Activated naive CD4-positive, alpha-beta T cell treated with anti-CD3 and anti-CD28 coated beads, Interleukin-2, amount 10 ng/mL, durations not matched to agents 7 days and 5 days (primary cell): ENCODE measurements at regions not wholly inside any gene's neighbourhood (a gene's known extent, or its start where the extent isn't known, plus 50 kb on each side); places are given as distances from the start of the nearest gene placed in this dataset.

Source experiments
- CTCF ChIA-PET: fragments of 350-600 bp; sonication (Branson Sonifier 250); formaldehyde crosslinking; loops from one replicate; lab custom pipeline; 2021; ENCODE audit warnings: antibody characterized with exemption; lab: Charles Lee
- DNase-seq: peaks from one replicate; pipeline ENCODE4 v3.0.0-alpha.2; 2020
- H3K27ac Mint-ChIP-seq: one replicate; pipeline ENCODE4 v1.8.0; 2021; ENCODE audit warnings: mild to moderate bottlenecking, moderate library complexity, mixed read lengths
- H3K27me3 Mint-ChIP-seq: one replicate; pipeline ENCODE4 v1.8.0; 2021; ENCODE audit warnings: mild to moderate bottlenecking, mixed read lengths
- H3K36me3 Mint-ChIP-seq: one replicate; pipeline ENCODE4 v1.8.0; 2021; ENCODE audit warnings: mixed read lengths
- H3K4me1 Mint-ChIP-seq: one replicate; pipeline ENCODE4 v1.8.0; 2021; ENCODE audit warnings: mixed read lengths
- H3K4me3 Mint-ChIP-seq: one replicate; pipeline ENCODE4 v1.8.0; 2021; ENCODE audit warnings: mild to moderate bottlenecking, moderate library complexity, mixed read lengths
- H3K9me3 Mint-ChIP-seq: one replicate; pipeline ENCODE4 v1.8.0; 2021; ENCODE audit warnings: mixed read lengths

- Mint-ChIP-seq H3K4me3 (no peak overlapping the region), H3K36me3 (no peaks in the 10 kb centered on the region), H3K9me3 (no peaks in the 10 kb centered on the region), H3K27me3 (no peaks in the 10 kb centered on the region), H3K4me1 (no peaks in the 10 kb centered on the region), H3K27ac (no peak overlapping the region)
- peak; percentile 57 for DNase-seq
- CTCF ChIA-PET: interaction anchor here (0.8 to 2.4 kb wide), 7 partner anchors 12 to 839 kb away, joined by 3 to 14 read pairs (median 3); no protein-coding TSS in a partner anchor
These were observed 353.9 kb upstream of the DDI1 start for GRCh38 chr11:103682318-103683184.

GRCh38 chr11:103683576-103683975 is 352.9 kb upstream of the DDI1 start:
- Mint-ChIP-seq H3K4me3 (no peak overlapping the region), H3K4me1 (no peaks in the 10 kb centered on the region), H3K9me3 (no peaks in the 10 kb centered on the region), H3K27ac (no peak overlapping the region), H3K36me3 (no peaks in the 10 kb centered on the region), H3K27me3 (no peaks in the 10 kb centered on the region)
- DNase-seq: no peak
- CTCF ChIA-PET: no interaction called here

GRCh38 chr11:103688924-103689323 is 347.5 kb upstream of the DDI1 start:
- no peaks in the 10 kb centered on the region for H3K4me1 Mint-ChIP-seq
- no peak for DNase-seq
- H3K27ac Mint-ChIP-seq: no peak overlapping the region
- no peak overlapping the region for H3K4me3 Mint-ChIP-seq
- CTCF ChIA-PET: no interaction called here
- H3K9me3 Mint-ChIP-seq: no peaks in the 10 kb centered on the region
- no peaks in the 10 kb centered on the region for H3K27me3 Mint-ChIP-seq
- no peaks in the 10 kb centered on the region for H3K36me3 Mint-ChIP-seq

GRCh38 chr11:103690356-103690755 is 346.1 kb upstream of the DDI1 start:
- Mint-ChIP-seq H3K9me3 (no peaks in the 10 kb centered on the region), H3K36me3 (no peaks in the 10 kb centered on the region), H3K27ac (no peak overlapping the region), H3K4me3 (no peak overlapping the region), H3K27me3 (no peaks in the 10 kb centered on the region), H3K4me1 (no peaks in the 10 kb centered on the region)
- no peak for DNase-seq
- CTCF ChIA-PET: no interaction called here

GRCh38 chr11:103696123-103696522 is 340.3 kb upstream of the DDI1 start:
- no peaks in the 10 kb centered on the region for H3K9me3 Mint-ChIP-seq
- H3K4me1 Mint-ChIP-seq: no peaks in the 10 kb centered on the region
- CTCF ChIA-PET: no interaction called here
- no peak overlapping the region for H3K27ac Mint-ChIP-seq
- no peak for DNase-seq
- no peaks in the 10 kb centered on the region for H3K27me3 Mint-ChIP-seq
- no peaks in the 10 kb centered on the region for H3K36me3 Mint-ChIP-seq
- no peak overlapping the region for H3K4me3 Mint-ChIP-seq

- CTCF ChIA-PET: interaction anchor here (0.9 kb wide), 1 partner anchor 17 kb away, joined by 3 read pairs; no protein-coding TSS in a partner anchor
- Mint-ChIP-seq H3K27me3 (no peaks in the 10 kb centered on the region), H3K27ac (no peak overlapping the region), H3K36me3 (no peaks in the 10 kb centered on the region), H3K9me3 (no peaks in the 10 kb centered on the region), H3K4me3 (no peak overlapping the region), H3K4me1 (no peaks in the 10 kb centered on the region)
- no peak for DNase-seq
These were observed 337.2 kb upstream of the DDI1 start for GRCh38 chr11:103699216-103699615.

- H3K4me1 Mint-ChIP-seq: no peaks in the 10 kb centered on the region
- no peaks in the 10 kb centered on the region for H3K9me3 Mint-ChIP-seq
- no peak overlapping the region for H3K27ac Mint-ChIP-seq
- CTCF ChIA-PET: interaction anchor here (0.9 kb wide), 1 partner anchor 17 kb away, joined by 3 read pairs; no protein-coding TSS in a partner anchor
- no peaks in the 10 kb centered on the region for H3K27me3 Mint-ChIP-seq
- DNase-seq: no peak
- H3K4me3 Mint-ChIP-seq: no peak overlapping the region
- H3K36me3 Mint-ChIP-seq: no peaks in the 10 kb centered on the region
These were observed 336.8 kb upstream of the DDI1 start for GRCh38 chr11:103699656-103700055.

- CTCF ChIA-PET: no interaction called here
- Mint-ChIP-seq H3K27ac (no peak overlapping the region), H3K4me3 (no peak overlapping the region), H3K9me3 (no peaks in the 10 kb centered on the region), H3K4me1 (no peaks in the 10 kb centered on the region), H3K27me3 (no peaks in the 10 kb centered on the region), H3K36me3 (no peaks in the 10 kb centered on the region)
- DNase-seq: no peak
These were observed 335.8 kb upstream of the DDI1 start for GRCh38 chr11:103700622-103701021.

- Mint-ChIP-seq H3K4me1 (no peaks in the 10 kb centered on the region), H3K36me3 (no peaks in the 10 kb centered on the region), H3K27ac (no peak overlapping the region), H3K4me3 (no peak overlapping the region), H3K9me3 (no peaks in the 10 kb centered on the region), H3K27me3 (no peaks in the 10 kb centered on the region)
- DNase-seq: no peak
- CTCF ChIA-PET: no interaction called here
These were observed 333.0 kb upstream of the DDI1 start for GRCh38 chr11:103703437-103703836.

GRCh38 chr11:103703954-103704353 is 332.5 kb upstream of the DDI1 start:
- DNase-seq: no peak
- CTCF ChIA-PET: no interaction called here
- Mint-ChIP-seq H3K4me1 (no peaks in the 10 kb centered on the region), H3K4me3 (no peak overlapping the region), H3K9me3 (no peaks in the 10 kb centered on the region), H3K36me3 (no peaks in the 10 kb centered on the region), H3K27me3 (no peaks in the 10 kb centered on the region), H3K27ac (no peak overlapping the region)

GRCh38 chr11:103705642-103706041 is 330.8 kb upstream of the DDI1 start:
- Mint-ChIP-seq H3K27me3 (no peaks in the 10 kb centered on the region), H3K36me3 (no peaks in the 10 kb centered on the region), H3K4me1 (no peaks in the 10 kb centered on the region), H3K9me3 (no peaks in the 10 kb centered on the region), H3K4me3 (no peak overlapping the region), H3K27ac (no peak overlapping the region)
- DNase-seq: no peak
- CTCF ChIA-PET: no interaction called here

- Mint-ChIP-seq H3K9me3 (no peaks in the 10 kb centered on the region), H3K27me3 (no peaks in the 10 kb centered on the region), H3K27ac (no peak overlapping the region), H3K4me1 (no peaks in the 10 kb centered on the region), H3K36me3 (no peaks in the 10 kb centered on the region), H3K4me3 (no peak overlapping the region)
- CTCF ChIA-PET: no interaction called here
- no peak for DNase-seq
These were observed 327.1 kb upstream of the DDI1 start for GRCh38 chr11:103709371-103709770.

GRCh38 chr11:103714246-103714645 is 322.2 kb upstream of the DDI1 start:
- no peak overlapping the region for H3K27ac Mint-ChIP-seq
- H3K36me3 Mint-ChIP-seq: no peaks in the 10 kb centered on the region
- CTCF ChIA-PET: no interaction called here
- H3K4me1 Mint-ChIP-seq: no peaks in the 10 kb centered on the region
- no peak overlapping the region for H3K4me3 Mint-ChIP-seq
- H3K9me3 Mint-ChIP-seq: no peaks in the 10 kb centered on the region
- DNase-seq: no peak
- no peaks in the 10 kb centered on the region for H3K27me3 Mint-ChIP-seq

- no peak overlapping the region for H3K4me3 Mint-ChIP-seq
- H3K36me3 Mint-ChIP-seq: no peaks in the 10 kb centered on the region
- H3K27me3 Mint-ChIP-seq: no peaks in the 10 kb centered on the region
- CTCF ChIA-PET: no interaction called here
- no peak for DNase-seq
- H3K27ac Mint-ChIP-seq: no peak overlapping the region
- H3K9me3 Mint-ChIP-seq: no peaks in the 10 kb centered on the region
- no peaks in the 10 kb centered on the region for H3K4me1 Mint-ChIP-seq
These were observed 320.1 kb upstream of the DDI1 start for GRCh38 chr11:103716363-103716762.

GRCh38 chr11:103727262-103727661 is 309.2 kb upstream of the DDI1 start:
- H3K4me3 Mint-ChIP-seq: no peak overlapping the region
- H3K36me3 Mint-ChIP-seq: no peaks in the 10 kb centered on the region
- no peaks in the 10 kb centered on the region for H3K27me3 Mint-ChIP-seq
- H3K4me1 Mint-ChIP-seq: no peaks in the 10 kb centered on the region
- no peak for DNase-seq
- H3K27ac Mint-ChIP-seq: no peak overlapping the region
- peaks cover 15% of the 10 kb centered on the region for H3K9me3 Mint-ChIP-seq
- CTCF ChIA-PET: no interaction called here
